ENCODE measurements at regions not wholly inside any gene's neighbourhood (a gene's known extent, or its start where the extent isn't known, plus 50 kb on each side); places are given as distances from the start of the nearest gene placed in this dataset.
A peak's percentile ranks its signal among the peaks of the same experiment; 100 is the strongest.
"Not testable (repeated sequence)": the region's sequence is repeated elsewhere in the genome, so short reads cannot be mapped to it uniquely, and the experiment has no call there.

GRCh38 chr21:27779606-27780005, 812.7 kb upstream of the ADAMTS5 start:
- no peak for DNase-seq (ENCODE audit: low read depth)
- TF ChIP-seq CTCF (IDR thresholded peaks at IDR 0.05; ENCODE audit: low read depth, low read length, missing control alignments), result no peak
- H3K4me3 ChIP-seq (ENCODE audit: low read depth, low read length), result no peak overlapping the region
- in situ Hi-C loops (cut with HindIII; ENCODE audit: low sequenced_read_pairs), result no loop called here

GRCh38 chr21:27776925-27777553, 810.2 kb upstream of the ADAMTS5 start:
- no peak overlapping the region for H3K4me3 ChIP-seq (ENCODE audit: low read depth, low read length)
- DNase-seq (ENCODE audit: low read depth), result no peak
- in situ Hi-C loops (cut with HindIII; ENCODE audit: low sequenced_read_pairs), result no loop called here
- no peak for TF ChIP-seq CTCF (IDR thresholded peaks at IDR 0.05; ENCODE audit: low read depth, low read length, missing control alignments)

- no peak overlapping the region for H3K4me3 ChIP-seq (ENCODE audit: low read depth, low read length)
- in situ Hi-C loops (cut with HindIII; ENCODE audit: low sequenced_read_pairs), result no loop called here
- TF ChIP-seq CTCF (IDR thresholded peaks at IDR 0.05; ENCODE audit: low read depth, low read length, missing control alignments), result no peak
- peak; percentile 59 for DNase-seq (ENCODE audit: low read depth)
Measured at GRCh38 chr21:27772816-27773215, 805.9 kb upstream of the ADAMTS5 start.

DNA sequence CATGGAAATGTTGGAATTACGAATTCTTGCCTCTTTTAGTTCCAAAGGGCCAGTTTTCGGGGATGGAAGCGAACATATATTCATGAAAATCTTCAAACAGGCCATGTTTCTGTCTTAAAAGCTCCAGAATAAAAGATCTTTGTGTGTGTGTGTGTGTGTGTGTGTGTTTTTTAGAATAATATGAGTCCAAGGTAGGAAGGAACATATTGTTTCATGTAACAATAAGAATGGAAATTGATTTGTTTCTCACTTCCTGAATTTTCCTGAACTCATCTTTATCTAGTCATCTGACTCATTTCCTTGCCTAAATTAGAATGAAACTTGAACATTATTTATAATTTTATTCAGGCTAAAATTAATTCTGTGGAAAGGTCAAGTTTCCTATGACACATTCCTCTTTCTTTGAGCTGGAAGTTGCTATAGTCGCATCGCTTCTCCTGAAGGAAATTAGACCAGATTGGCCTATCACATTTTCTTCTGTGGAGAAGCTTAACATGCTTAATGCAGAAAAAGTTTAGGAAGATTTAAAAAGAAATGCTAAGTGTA, 805.1 kb upstream of the ADAMTS5 start:
- H3K4me3 ChIP-seq (ENCODE audit: low read depth, low read length), result no peak overlapping the region
- DNase-seq (ENCODE audit: low read depth), result no peak
- in situ Hi-C loops (cut with HindIII; ENCODE audit: low sequenced_read_pairs), result no loop called here
- TF ChIP-seq CTCF (IDR thresholded peaks at IDR 0.05; ENCODE audit: low read depth, low read length, missing control alignments), result no peak

- H3K4me3 ChIP-seq (ENCODE audit: low read depth, low read length), result no peak overlapping the region
Measured at GRCh38 chr21:27769763-27770162, 802.9 kb upstream of the ADAMTS5 start.

DNA sequence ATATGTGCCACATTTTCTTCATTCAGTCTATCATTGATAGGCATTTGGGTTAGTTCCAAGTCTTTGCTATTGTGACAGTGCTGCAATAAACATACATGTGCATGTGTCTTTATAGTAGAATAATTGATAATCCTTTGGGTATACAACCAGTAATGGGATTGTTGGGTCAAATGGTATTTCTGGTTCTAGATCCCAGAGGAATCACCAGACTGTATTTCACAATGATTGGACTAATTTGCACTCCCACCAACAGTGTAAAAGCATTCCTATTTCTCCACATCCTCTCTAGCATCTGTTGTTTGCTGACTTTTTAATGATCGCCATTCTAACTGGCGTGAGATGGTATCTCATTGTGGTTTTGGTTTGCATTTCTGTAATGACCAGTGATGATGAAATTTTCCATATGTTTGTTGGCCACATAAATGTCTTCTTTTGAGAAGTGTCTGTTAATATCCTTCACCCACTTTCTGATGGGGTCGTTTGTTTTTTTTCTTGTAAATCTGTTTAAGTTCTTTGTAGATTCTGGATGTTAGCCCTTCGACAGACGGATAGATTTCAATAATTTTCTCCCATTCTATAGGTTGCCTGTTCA, 801.3 kb upstream of the ADAMTS5 start:
- DNase-seq (ENCODE audit: low read depth); in situ Hi-C loops (cut with HindIII; ENCODE audit: low sequenced_read_pairs); H3K4me3 ChIP-seq (ENCODE audit: low read depth, low read length): not testable (repeated sequence)

More at GRCh38 chr21:27769763-27770162, 802.9 kb upstream of the ADAMTS5 start:
- DNase-seq (ENCODE audit: low read depth), result no peak
- TF ChIP-seq CTCF (IDR thresholded peaks at IDR 0.05; ENCODE audit: low read depth, low read length, missing control alignments), result no peak
- in situ Hi-C loops (cut with HindIII; ENCODE audit: low sequenced_read_pairs), result no loop called here

DNA sequence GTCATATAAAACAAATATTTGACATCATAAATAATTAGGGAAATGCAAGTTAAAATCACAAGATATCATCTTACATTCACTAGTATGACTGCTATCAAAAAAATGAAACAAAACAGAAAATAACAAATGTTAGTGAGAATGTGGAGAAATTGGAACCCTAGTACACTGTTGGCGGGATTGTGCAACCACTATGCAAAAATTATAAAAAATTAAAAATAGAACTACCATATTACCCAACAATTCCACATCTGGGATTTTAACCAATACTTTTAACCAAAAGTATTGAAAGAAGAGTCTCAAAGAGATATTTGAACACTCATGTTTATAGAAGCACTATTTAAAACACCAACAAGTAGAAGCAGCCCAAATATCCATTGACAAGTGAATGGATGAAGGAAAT, 797.2 kb upstream of the ADAMTS5 start:
- no peak overlapping the region for H3K4me3 ChIP-seq (ENCODE audit: low read depth, low read length)
- in situ Hi-C loops (cut with HindIII; ENCODE audit: low sequenced_read_pairs), result no loop called here
- DNase-seq (ENCODE audit: low read depth), result no peak
- TF ChIP-seq CTCF (IDR thresholded peaks at IDR 0.05; ENCODE audit: low read depth, low read length, missing control alignments), result no peak

Measured in astrocyte of the cerebellum (primary cell).